Natural killer cell (primary cell): ENCODE measurements at regions not wholly inside any gene's neighbourhood (a gene's known extent, or its start where the extent isn't known, plus 50 kb on each side); places are given as distances from the start of the nearest gene placed in this dataset.
"Not testable (repeated sequence)": the region's sequence is repeated elsewhere in the genome, so short reads cannot be mapped to it uniquely, and the experiment has no call there.

Source experiments
- ATAC-seq, 3 donors: fragments of 150-1000 bp in 2 of 3; fragments of 200-7000 bp in 1 of 3; cut with Tn5 transposase; 1 replicate in 1 of 3; 2 replicates in 2 of 3; pipeline ENCODE4 v1.10.0; 2021; ENCODE audit warnings: mild to moderate bottlenecking in 2 of 3, moderate library complexity in 2 of 3
- DNase-seq, 2 donors: peaks; one replicate each; pipeline versions ENCODE4 v3.0.0 to v3.0.0-alpha.2; 2013 to 2021; ENCODE audit warnings: mixed read lengths in 1 of 2
- H3K27ac ChIP-seq: one replicate; pipeline ENCODE4 v1.5.1; 2013; ENCODE audit warnings: mild to moderate bottlenecking, low read length
- H3K27me3 ChIP-seq: one replicate; pipeline ENCODE4 v1.6.1; 2013; ENCODE audit warnings: low read length; ENCODE audit not compliant: control insufficient read depth, insufficient read depth
- H3K36me3 ChIP-seq: one replicate; pipeline ENCODE4 v1.6.1; 2013; ENCODE audit warnings: low read length; ENCODE audit not compliant: control insufficient read depth, insufficient read depth
- H3K4me1 ChIP-seq: one replicate; pipeline ENCODE4 v1.6.1; 2013; ENCODE audit warnings: low read length; ENCODE audit not compliant: control insufficient read depth, insufficient read depth
- H3K4me3 ChIP-seq: one replicate; pipeline ENCODE4 v1.5.1; 2013; ENCODE audit warnings: low read length
- H3K9me3 ChIP-seq: one replicate; pipeline ENCODE4 v1.6.1; 2013; ENCODE audit warnings: low read length; ENCODE audit not compliant: control insufficient read depth, insufficient read depth
- H3K27ac Mint-ChIP-seq, 2 donors: one replicate each; pipeline ENCODE4 v1.8.0; 2022; ENCODE audit warnings: mild to moderate bottlenecking in 2 of 2, mixed read lengths in 2 of 2, moderate library complexity in 1 of 2
- H3K27me3 Mint-ChIP-seq, 2 donors: one replicate each; pipeline ENCODE4 v1.8.0; 2022; ENCODE audit warnings: low read depth in 2 of 2, mixed read lengths in 2 of 2
- H3K36me3 Mint-ChIP-seq: one replicate; pipeline ENCODE4 v1.8.0; 2022; ENCODE audit warnings: mixed read lengths
- H3K4me1 Mint-ChIP-seq, 2 donors: one replicate each; pipeline ENCODE4 v1.8.0; 2022; ENCODE audit warnings: mixed read lengths in 2 of 2
- H3K4me3 Mint-ChIP-seq: one replicate; pipeline ENCODE4 v1.8.0; 2022; ENCODE audit warnings: mild to moderate bottlenecking, moderate library complexity, mixed read lengths
- H3K9me3 Mint-ChIP-seq, 2 donors: one replicate each; pipeline ENCODE4 v1.8.0; 2022; ENCODE audit warnings: mixed read lengths in 2 of 2
- WGBS: methylation state at CpG from one replicate; pipeline ENCODE4 v1.1.7; 2013; ENCODE audit warnings: missing lambda C conversion rate; ENCODE audit not compliant: insufficient coverage; 5-methylcytosine and 5-hydroxymethylcytosine counted together
- intact Hi-C: fragments of 100-400 bp; cut with micrococcal nuclease; formaldehyde crosslinking; loops from one replicate; pipeline ENCODE4 v1.14.2; 2022
- TF ChIP-seq, protein P1 (sequence below): fragments of 200-600 bp; IDR thresholded peaks from one replicate; pipeline ENCODE4 v1.8.0; 2022; ENCODE audit warnings: antibody characterized with exemption

GRCh38 chr2:185511925-185512324 lies 226.7 kb upstream of the FSIP2 start:
- DNase-seq (no peak), ATAC-seq (no peak)
- Mint-ChIP-seq H3K36me3 (peaks cover 14% of the 10 kb centered on the region), H3K4me3 (no peak overlapping the region), H3K27ac (no peak overlapping the region), H3K27me3 (no peaks in the 10 kb centered on the region), H3K4me1 (no peaks in the 10 kb centered on the region), H3K9me3 (peaks cover 13 to 20% of the 10 kb centered on the region in 2 donors)
- WGBS = no CpG with 5 or more reads among the region's 2 CpGs
- H3K9me3 ChIP-seq = peaks cover 3% of the 10 kb centered on the region
- no peaks in the 10 kb centered on the region for H3K27me3 ChIP-seq
- no peaks in the 10 kb centered on the region for H3K4me1 ChIP-seq
- TF ChIP-seq, protein P1, sequence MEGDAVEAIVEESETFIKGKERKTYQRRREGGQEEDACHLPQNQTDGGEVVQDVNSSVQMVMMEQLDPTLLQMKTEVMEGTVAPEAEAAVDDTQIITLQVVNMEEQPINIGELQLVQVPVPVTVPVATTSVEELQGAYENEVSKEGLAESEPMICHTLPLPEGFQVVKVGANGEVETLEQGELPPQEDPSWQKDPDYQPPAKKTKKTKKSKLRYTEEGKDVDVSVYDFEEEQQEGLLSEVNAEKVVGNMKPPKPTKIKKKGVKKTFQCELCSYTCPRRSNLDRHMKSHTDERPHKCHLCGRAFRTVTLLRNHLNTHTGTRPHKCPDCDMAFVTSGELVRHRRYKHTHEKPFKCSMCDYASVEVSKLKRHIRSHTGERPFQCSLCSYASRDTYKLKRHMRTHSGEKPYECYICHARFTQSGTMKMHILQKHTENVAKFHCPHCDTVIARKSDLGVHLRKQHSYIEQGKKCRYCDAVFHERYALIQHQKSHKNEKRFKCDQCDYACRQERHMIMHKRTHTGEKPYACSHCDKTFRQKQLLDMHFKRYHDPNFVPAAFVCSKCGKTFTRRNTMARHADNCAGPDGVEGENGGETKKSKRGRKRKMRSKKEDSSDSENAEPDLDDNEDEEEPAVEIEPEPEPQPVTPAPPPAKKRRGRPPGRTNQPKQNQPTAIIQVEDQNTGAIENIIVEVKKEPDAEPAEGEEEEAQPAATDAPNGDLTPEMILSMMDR = no peak
- intact Hi-C loops = no loop called here
- H3K4me3 ChIP-seq = no peak overlapping the region
- no peak overlapping the region for H3K27ac ChIP-seq
- H3K36me3 ChIP-seq = no peaks in the 10 kb centered on the region

GRCh38 chr2:185522472-185522871 lies 216.1 kb upstream of the FSIP2 start:
- intact Hi-C loops = no loop called here
- Histone ChIP-seq H3K4me3 (no peak overlapping the region), H3K36me3 (no peaks in the 10 kb centered on the region), H3K27me3 (no peaks in the 10 kb centered on the region), H3K27ac (no peak overlapping the region), H3K4me1 (no peaks in the 10 kb centered on the region), H3K9me3 (peaks cover 22% of the 10 kb centered on the region)
- TF ChIP-seq, protein P1 = no peak
- Mint-ChIP-seq H3K4me3 (no peak overlapping the region), H3K9me3 (peaks cover 24 to 27% of the 10 kb centered on the region in 2 donors), H3K27ac (no peak overlapping the region), H3K27me3 (no peaks in the 10 kb centered on the region), H3K4me1 (no peaks in the 10 kb centered on the region), H3K36me3 (peaks cover 24% of the 10 kb centered on the region)
- ATAC-seq (no peak), DNase-seq (no peak)
- WGBS = 77% methylated on average over 6 of the region's 6 CpGs

- H3K36me3 ChIP-seq, H3K4me1 ChIP-seq, H3K27ac ChIP-seq, H3K4me3 Mint-ChIP-seq, H3K27me3 ChIP-seq, DNase-seq, H3K4me1 Mint-ChIP-seq, H3K27me3 Mint-ChIP-seq, H3K4me3 ChIP-seq, H3K27ac Mint-ChIP-seq, ATAC-seq, intact Hi-C loops: not testable (repeated sequence)
- H3K36me3 Mint-ChIP-seq = peaks cover 31% of the 10 kb centered on the region
- H3K9me3 Mint-ChIP-seq = peaks cover 24 to 27% of the 10 kb centered on the region in 2 donors
- WGBS = 78% methylated on average over 2 of the region's 2 CpGs
- H3K9me3 ChIP-seq = peaks cover 13% of the 10 kb centered on the region
Observed at GRCh38 chr2:185524242-185524641, 214.4 kb upstream of the FSIP2 start.

DNA sequence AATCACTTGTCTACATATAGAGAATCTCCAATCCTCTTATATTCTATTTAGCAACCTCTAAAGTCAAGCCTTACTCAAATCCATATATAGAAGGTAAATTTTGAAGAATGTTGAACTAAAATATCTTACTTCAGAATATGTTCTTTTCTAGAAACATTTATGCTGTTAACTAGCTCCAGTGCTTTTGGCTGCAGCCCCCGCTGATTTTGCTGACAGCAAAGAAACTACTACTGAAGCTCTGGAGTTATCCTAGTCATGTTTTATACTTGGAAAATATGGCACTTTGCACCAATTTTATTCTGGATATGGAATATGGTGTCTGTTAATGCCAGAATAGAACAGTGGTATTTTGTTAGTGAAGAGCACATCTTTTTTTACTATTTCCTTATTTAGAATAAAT lies 212.4 kb upstream of the FSIP2 start:
- TF ChIP-seq, protein P1 = no peak
- intact Hi-C loops = no loop called here
- H3K4me3 Mint-ChIP-seq = no peak overlapping the region
- ATAC-seq (no peak), DNase-seq (no peak)
- H3K27me3 ChIP-seq = no peaks in the 10 kb centered on the region
- no peaks in the 10 kb centered on the region for H3K4me1 Mint-ChIP-seq
- H3K9me3 Mint-ChIP-seq = peaks cover 29 to 30% of the 10 kb centered on the region in 2 donors
- H3K27ac Mint-ChIP-seq = no peak overlapping the region
- no peaks in the 10 kb centered on the region for H3K36me3 ChIP-seq
- peaks cover 13% of the 10 kb centered on the region for H3K9me3 ChIP-seq
- H3K27me3 Mint-ChIP-seq = no peaks in the 10 kb centered on the region
- whole genome bisulfite sequencing = 86% methylated on average over 1 of the region's 1 CpG
- H3K4me1 ChIP-seq = no peaks in the 10 kb centered on the region
- no peak overlapping the region for H3K27ac ChIP-seq
- H3K36me3 Mint-ChIP-seq = peaks cover 32% of the 10 kb centered on the region
- H3K4me3 ChIP-seq = no peak overlapping the region
